ENCODE measurements at regions not wholly inside any gene's neighbourhood (a gene's known extent, or its start where the extent isn't known, plus 50 kb on each side); places are given as distances from the start of the nearest gene placed in this dataset.
"Not testable (repeated sequence)": the region's sequence is repeated elsewhere in the genome, so short reads cannot be mapped to it uniquely, and the experiment has no call there.

- Histone ChIP-seq H3K27ac (ENCODE audit: insufficient read depth, low read length, poor library complexity, severe bottlenecking) (no peak overlapping the region), H3K4me1 (ENCODE audit: control insufficient read depth, insufficient read depth, low read length, poor library complexity, severe bottlenecking) (no peaks in the 10 kb centered on the region), H3K4me3 (ENCODE audit: low read depth, low read length) (no peak overlapping the region), H3K9me3 (ENCODE audit: control insufficient read depth in 2 of 2, low read length in 2 of 2) (no peaks in the 10 kb centered on the region), H3K36me3 (ENCODE audit: control insufficient read depth, insufficient read depth, low read length) (no peaks in the 10 kb centered on the region), H3K27me3 (ENCODE audit: control insufficient read depth, insufficient read depth, low read length) (no peaks in the 10 kb centered on the region)
- Mint-ChIP-seq H3K36me3 (no peaks in the 10 kb centered on the region), H3K4me3 (no peak overlapping the region), H3K27ac (no peak overlapping the region), H3K27me3 (peaks cover 6% of the 10 kb centered on the region), H3K9me3 (no peaks in the 10 kb centered on the region), H3K4me1 (no peaks in the 10 kb centered on the region)
- DNase-seq (no peak), ATAC-seq (ENCODE audit: low read depth in 2 of 2) (no peak)
These were observed 218.1 kb downstream of the KCTD12 start for GRCh38 chr13:76668141-76668540.

- Histone ChIP-seq H3K27me3 (ENCODE audit: control insufficient read depth, insufficient read depth, low read length) (no peaks in the 10 kb centered on the region), H3K4me1 (ENCODE audit: control insufficient read depth, insufficient read depth, low read length, poor library complexity, severe bottlenecking) (no peaks in the 10 kb centered on the region), H3K36me3 (ENCODE audit: control insufficient read depth, insufficient read depth, low read length) (no peaks in the 10 kb centered on the region), H3K4me3 (ENCODE audit: low read depth, low read length) (no peak overlapping the region), H3K27ac (ENCODE audit: insufficient read depth, low read length, poor library complexity, severe bottlenecking) (no peak overlapping the region), H3K9me3 (ENCODE audit: control insufficient read depth in 2 of 2, low read length in 2 of 2) (no peaks in the 10 kb centered on the region)
- H3K4me1 Mint-ChIP-seq, result no peaks in the 10 kb centered on the region
- no peak overlapping the region for H3K4me3 Mint-ChIP-seq
- DNase-seq (peak in 2 of 3 donors; percentile 8 to 16), ATAC-seq (ENCODE audit: low read depth in 2 of 2) (peak in 1 of 2 donors; percentile 56)
- H3K36me3 Mint-ChIP-seq, result no peaks in the 10 kb centered on the region
- no peak overlapping the region for H3K27ac Mint-ChIP-seq
- no peaks in the 10 kb centered on the region for H3K9me3 Mint-ChIP-seq
- peaks cover under 1% of the 10 kb centered on the region for H3K27me3 Mint-ChIP-seq
These were observed 218.7 kb downstream of the KCTD12 start for GRCh38 chr13:76667551-76667950.

GRCh38 chr13:76663592-76664335, 222.4 kb downstream of the KCTD12 start:
- no peaks in the 10 kb centered on the region for H3K4me1 Mint-ChIP-seq
- no peaks in the 10 kb centered on the region for H3K27me3 Mint-ChIP-seq
- ATAC-seq (ENCODE audit: low read depth in 2 of 2) (no peak), DNase-seq (no peak)
- H3K4me1 ChIP-seq (ENCODE audit: control insufficient read depth, insufficient read depth, low read length, poor library complexity, severe bottlenecking), result no peaks in the 10 kb centered on the region
- no peaks in the 10 kb centered on the region for H3K9me3 Mint-ChIP-seq
- H3K4me3 ChIP-seq (ENCODE audit: low read depth, low read length), result no peak overlapping the region
- no peak overlapping the region for H3K4me3 Mint-ChIP-seq
- H3K36me3 Mint-ChIP-seq, result no peaks in the 10 kb centered on the region
- H3K9me3 ChIP-seq (ENCODE audit: control insufficient read depth in 2 of 2, low read length in 2 of 2), result no peaks in the 10 kb centered on the region
- H3K36me3 ChIP-seq (ENCODE audit: control insufficient read depth, insufficient read depth, low read length), result no peaks in the 10 kb centered on the region
- H3K27ac Mint-ChIP-seq, result no peak overlapping the region
- no peak overlapping the region for H3K27ac ChIP-seq (ENCODE audit: insufficient read depth, low read length, poor library complexity, severe bottlenecking)
- no peaks in the 10 kb centered on the region for H3K27me3 ChIP-seq (ENCODE audit: control insufficient read depth, insufficient read depth, low read length)

- not testable (repeated sequence) for H3K4me3 Mint-ChIP-seq; H3K36me3 Mint-ChIP-seq; H3K27me3 Mint-ChIP-seq; H3K4me1 Mint-ChIP-seq; ATAC-seq (ENCODE audit: low read depth in 2 of 2); H3K9me3 Mint-ChIP-seq; H3K27ac ChIP-seq (ENCODE audit: insufficient read depth, low read length, poor library complexity, severe bottlenecking); DNase-seq; H3K36me3 ChIP-seq (ENCODE audit: control insufficient read depth, insufficient read depth, low read length); H3K4me3 ChIP-seq (ENCODE audit: low read depth, low read length); H3K9me3 ChIP-seq (ENCODE audit: control insufficient read depth in 2 of 2, low read length in 2 of 2); H3K4me1 ChIP-seq (ENCODE audit: control insufficient read depth, insufficient read depth, low read length, poor library complexity, severe bottlenecking); H3K27ac Mint-ChIP-seq; H3K27me3 ChIP-seq (ENCODE audit: control insufficient read depth, insufficient read depth, low read length)
These were observed 227.1 kb downstream of the KCTD12 start for GRCh38 chr13:76659074-76659473.

- no peak overlapping the region for H3K27ac Mint-ChIP-seq
- peaks cover 6% of the 10 kb centered on the region for H3K27me3 Mint-ChIP-seq
- no peak overlapping the region for H3K4me3 Mint-ChIP-seq
- no peaks in the 10 kb centered on the region for H3K27me3 ChIP-seq (ENCODE audit: control insufficient read depth, insufficient read depth, low read length)
- H3K4me3 ChIP-seq (ENCODE audit: low read depth, low read length), result no peak overlapping the region
- no peaks in the 10 kb centered on the region for H3K9me3 Mint-ChIP-seq
- H3K36me3 ChIP-seq (ENCODE audit: control insufficient read depth, insufficient read depth, low read length), result no peaks in the 10 kb centered on the region
- ATAC-seq (ENCODE audit: low read depth in 2 of 2) (no peak), DNase-seq (no peak)
- no peaks in the 10 kb centered on the region for H3K4me1 ChIP-seq (ENCODE audit: control insufficient read depth, insufficient read depth, low read length, poor library complexity, severe bottlenecking)
- no peak overlapping the region for H3K27ac ChIP-seq (ENCODE audit: insufficient read depth, low read length, poor library complexity, severe bottlenecking)
- no peaks in the 10 kb centered on the region for H3K36me3 Mint-ChIP-seq
- H3K9me3 ChIP-seq (ENCODE audit: control insufficient read depth in 2 of 2, low read length in 2 of 2), result no peaks in the 10 kb centered on the region
- H3K4me1 Mint-ChIP-seq, result no peaks in the 10 kb centered on the region
These were observed 229.7 kb downstream of the KCTD12 start for GRCh38 chr13:76656500-76656899.

- H3K4me3 Mint-ChIP-seq, result no peak overlapping the region
- Histone ChIP-seq H3K27me3 (ENCODE audit: control insufficient read depth, insufficient read depth, low read length) (no peaks in the 10 kb centered on the region), H3K9me3 (ENCODE audit: control insufficient read depth in 2 of 2, low read length in 2 of 2) (no peaks in the 10 kb centered on the region), H3K4me1 (ENCODE audit: control insufficient read depth, insufficient read depth, low read length, poor library complexity, severe bottlenecking) (no peaks in the 10 kb centered on the region), H3K27ac (ENCODE audit: insufficient read depth, low read length, poor library complexity, severe bottlenecking) (no peak overlapping the region), H3K4me3 (ENCODE audit: low read depth, low read length) (no peak overlapping the region), H3K36me3 (ENCODE audit: control insufficient read depth, insufficient read depth, low read length) (no peaks in the 10 kb centered on the region)
- no peaks in the 10 kb centered on the region for H3K4me1 Mint-ChIP-seq
- H3K36me3 Mint-ChIP-seq, result no peaks in the 10 kb centered on the region
- DNase-seq (no peak), ATAC-seq (ENCODE audit: low read depth in 2 of 2) (no peak)
- peaks cover 6% of the 10 kb centered on the region for H3K27me3 Mint-ChIP-seq
- H3K9me3 Mint-ChIP-seq, result no peaks in the 10 kb centered on the region
- H3K27ac Mint-ChIP-seq, result no peak overlapping the region
These were observed 230.1 kb downstream of the KCTD12 start for GRCh38 chr13:76656056-76656455.

- DNase-seq (no peak), ATAC-seq (ENCODE audit: low read depth in 2 of 2) (no peak)
- peaks cover 14% of the 10 kb centered on the region for H3K27me3 Mint-ChIP-seq
- no peaks in the 10 kb centered on the region for H3K36me3 Mint-ChIP-seq
- H3K4me3 Mint-ChIP-seq, result no peak overlapping the region
- no peaks in the 10 kb centered on the region for H3K9me3 ChIP-seq (ENCODE audit: control insufficient read depth in 2 of 2, low read length in 2 of 2)
- H3K27ac ChIP-seq (ENCODE audit: insufficient read depth, low read length, poor library complexity, severe bottlenecking), result no peak overlapping the region
- no peaks in the 10 kb centered on the region for H3K4me1 ChIP-seq (ENCODE audit: control insufficient read depth, insufficient read depth, low read length, poor library complexity, severe bottlenecking)
- H3K4me3 ChIP-seq (ENCODE audit: low read depth, low read length), result no peak overlapping the region
- no peaks in the 10 kb centered on the region for H3K4me1 Mint-ChIP-seq
- H3K9me3 Mint-ChIP-seq, result no peaks in the 10 kb centered on the region
- H3K36me3 ChIP-seq (ENCODE audit: control insufficient read depth, insufficient read depth, low read length), result no peaks in the 10 kb centered on the region
- H3K27ac Mint-ChIP-seq, result no peak overlapping the region
- H3K27me3 ChIP-seq (ENCODE audit: control insufficient read depth, insufficient read depth, low read length), result no peaks in the 10 kb centered on the region
These were observed 231.9 kb downstream of the KCTD12 start for GRCh38 chr13:76654263-76654662.

- no peaks in the 10 kb centered on the region for H3K9me3 ChIP-seq (ENCODE audit: control insufficient read depth in 2 of 2, low read length in 2 of 2)
- no peak overlapping the region for H3K27ac ChIP-seq (ENCODE audit: insufficient read depth, low read length, poor library complexity, severe bottlenecking)
- DNase-seq, result no peak
- Mint-ChIP-seq H3K4me3 (no peak overlapping the region), H3K4me1 (no peaks in the 10 kb centered on the region), H3K36me3 (no peaks in the 10 kb centered on the region), H3K27ac (no peak overlapping the region), H3K27me3 (peaks cover 18% of the 10 kb centered on the region), H3K9me3 (peaks cover 0 to 1% (median 0%) of the 10 kb centered on the region in 7 donors)
- no peaks in the 10 kb centered on the region for H3K4me1 ChIP-seq (ENCODE audit: control insufficient read depth, insufficient read depth, low read length, poor library complexity, severe bottlenecking)
- no peak overlapping the region for H3K4me3 ChIP-seq (ENCODE audit: low read depth, low read length)
- no peaks in the 10 kb centered on the region for H3K27me3 ChIP-seq (ENCODE audit: control insufficient read depth, insufficient read depth, low read length)
- H3K36me3 ChIP-seq (ENCODE audit: control insufficient read depth, insufficient read depth, low read length), result no peaks in the 10 kb centered on the region
- ATAC-seq (ENCODE audit: low read depth in 2 of 2), result no peak
These were observed 234.9 kb downstream of the KCTD12 start for GRCh38 chr13:76651286-76651685.
